ENCODE measurements at regions not wholly inside any gene's neighbourhood (a gene's known extent, or its start where the extent isn't known, plus 50 kb on each side); places are given as distances from the start of the nearest gene placed in this dataset.

- WGBS, result 46% methylated on average over 4 of the region's 4 CpGs
- intact Hi-C loops (cut with DNase I), result no loop called here
- DNase-seq, result no peak
These were observed 634.3 kb upstream of the FANCL start for GRCh38 chr2:58875436-58875835.

GRCh38 chr2:58871469-58872142 lies 630.5 kb upstream of the FANCL start:
- 88% methylated on average over 4 of the region's 4 CpGs for WGBS
- intact Hi-C loops (cut with DNase I), result no loop called here
- ATAC-seq (no peak), DNase-seq (no peak)
- no peaks in the 10 kb centered on the region for H3K27me3 ChIP-seq (ENCODE audit: control insufficient read depth, insufficient read depth)
- no peak overlapping the region for H3K4me3 ChIP-seq (ENCODE audit: low read length)
- H3K27ac ChIP-seq (ENCODE audit: low read length), result no peak overlapping the region
- no peaks in the 10 kb centered on the region for H3K4me1 ChIP-seq (ENCODE audit: control insufficient read depth, insufficient read depth, low read length)
- no peaks in the 10 kb centered on the region for H3K9me3 ChIP-seq (ENCODE audit: control insufficient read depth, low read length)

More at GRCh38 chr2:58875436-58875835, 634.3 kb upstream of the FANCL start:
- H3K27me3 ChIP-seq (ENCODE audit: control insufficient read depth, insufficient read depth), result no peaks in the 10 kb centered on the region
- H3K27ac ChIP-seq (ENCODE audit: low read length), result no peak overlapping the region
- H3K9me3 ChIP-seq (ENCODE audit: control insufficient read depth, low read length), result no peaks in the 10 kb centered on the region
- no peaks in the 10 kb centered on the region for H3K4me1 ChIP-seq (ENCODE audit: control insufficient read depth, insufficient read depth, low read length)
- H3K4me3 ChIP-seq (ENCODE audit: low read length), result no peak overlapping the region
- no peak for ATAC-seq

- H3K27me3 ChIP-seq (ENCODE audit: control insufficient read depth, insufficient read depth), result no peaks in the 10 kb centered on the region
- no peaks in the 10 kb centered on the region for H3K4me1 ChIP-seq (ENCODE audit: control insufficient read depth, insufficient read depth, low read length)
- DNase-seq (no peak), ATAC-seq (no peak)
- no peak overlapping the region for H3K4me3 ChIP-seq (ENCODE audit: low read length)
- H3K27ac ChIP-seq (ENCODE audit: low read length), result no peak overlapping the region
- 53% methylated on average over 2 of the region's 2 CpGs for WGBS
- intact Hi-C loops (cut with DNase I), result no loop called here
- H3K9me3 ChIP-seq (ENCODE audit: control insufficient read depth, low read length), result no peaks in the 10 kb centered on the region
These were observed 629.6 kb upstream of the FANCL start for GRCh38 chr2:58870704-58871103.

DNA sequence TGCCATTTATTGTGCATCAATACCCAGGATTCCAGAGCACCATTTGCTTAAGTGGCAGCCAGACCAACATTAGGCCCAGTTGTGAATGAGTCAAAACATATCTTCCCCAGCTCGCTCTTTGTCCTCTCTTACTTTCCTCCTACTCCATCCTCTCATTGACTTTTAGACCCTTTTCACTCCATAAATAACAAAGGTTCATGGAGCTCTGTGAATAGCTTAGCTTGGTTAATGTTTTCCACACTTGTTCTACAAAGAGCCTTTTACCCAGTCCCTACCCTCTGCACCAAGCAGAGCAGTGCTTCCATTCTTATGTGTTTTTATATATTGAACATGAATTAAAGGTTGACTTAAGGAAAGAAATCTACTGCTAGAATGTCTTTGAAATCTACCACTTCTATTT lies 625.8 kb upstream of the FANCL start:
- WGBS, result 83% methylated on average over 1 of the region's 1 CpG
- no peak for ATAC-seq
- intact Hi-C loops (cut with DNase I), result no loop called here

DNA sequence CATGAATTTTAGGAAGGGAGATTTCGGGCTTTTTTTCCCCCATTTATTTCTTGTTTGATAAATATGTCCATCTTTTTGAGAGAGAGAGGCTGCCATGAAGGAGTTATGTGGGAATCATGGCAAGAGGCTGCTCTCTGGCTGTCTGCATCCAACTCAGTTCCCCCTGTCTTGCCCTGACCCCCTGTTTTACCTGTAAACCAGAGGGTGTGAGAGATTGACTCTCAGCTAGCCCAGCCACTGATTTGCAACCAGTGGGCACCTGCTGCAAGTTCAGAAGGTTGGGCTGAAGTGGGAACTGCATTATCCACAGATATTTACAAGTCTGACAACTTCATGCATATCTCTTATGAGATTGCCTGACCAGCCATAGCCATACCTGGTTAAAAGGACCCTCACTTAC lies 625.4 kb upstream of the FANCL start:
- intact Hi-C loops (cut with DNase I), result no loop called here
- H3K4me1 ChIP-seq (ENCODE audit: control insufficient read depth, insufficient read depth, low read length), result no peaks in the 10 kb centered on the region
- no peak for DNase-seq
- no peak overlapping the region for H3K4me3 ChIP-seq (ENCODE audit: low read length)
- H3K27me3 ChIP-seq (ENCODE audit: control insufficient read depth, insufficient read depth), result no peaks in the 10 kb centered on the region
- ATAC-seq, result no peak
- WGBS, result 33% methylated on average over 1 of the region's 1 CpG
- H3K9me3 ChIP-seq (ENCODE audit: control insufficient read depth, low read length), result no peaks in the 10 kb centered on the region
- no peak overlapping the region for H3K27ac ChIP-seq (ENCODE audit: low read length)

More for the DNA sequence above, 625.8 kb upstream of the FANCL start:
- no peaks in the 10 kb centered on the region for H3K9me3 ChIP-seq (ENCODE audit: control insufficient read depth, low read length)
- H3K4me1 ChIP-seq (ENCODE audit: control insufficient read depth, insufficient read depth, low read length), result no peaks in the 10 kb centered on the region
- H3K27me3 ChIP-seq (ENCODE audit: control insufficient read depth, insufficient read depth), result no peaks in the 10 kb centered on the region
- no peak overlapping the region for H3K27ac ChIP-seq (ENCODE audit: low read length)
- no peak for DNase-seq
- H3K4me3 ChIP-seq (ENCODE audit: low read length), result no peak overlapping the region

DNA sequence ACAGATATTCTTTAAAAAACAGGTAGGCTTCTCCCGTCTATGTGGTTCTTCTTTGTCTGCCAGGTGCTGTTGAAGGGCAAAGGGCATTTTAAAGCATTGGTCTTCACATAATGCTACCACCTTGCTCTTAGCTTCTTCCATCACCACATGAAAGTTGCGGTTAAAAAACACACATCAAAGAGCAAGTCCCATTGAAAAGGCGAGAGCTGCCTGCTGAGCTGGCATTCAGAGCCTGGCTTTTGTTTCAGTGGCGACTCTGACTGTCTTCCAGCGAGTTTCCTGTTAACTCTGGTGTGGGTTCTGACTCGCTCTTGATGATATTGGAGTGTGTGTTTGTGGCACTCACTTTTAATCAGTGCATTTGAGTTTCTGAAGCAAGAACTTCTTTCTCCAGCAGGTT lies 624.9 kb upstream of the FANCL start:
- H3K4me3 ChIP-seq (ENCODE audit: low read length), result no peak overlapping the region
- WGBS, result 28% methylated on average over 6 of the region's 6 CpGs
- no peaks in the 10 kb centered on the region for H3K9me3 ChIP-seq (ENCODE audit: control insufficient read depth, low read length)
- no peaks in the 10 kb centered on the region for H3K27me3 ChIP-seq (ENCODE audit: control insufficient read depth, insufficient read depth)
- no peaks in the 10 kb centered on the region for H3K4me1 ChIP-seq (ENCODE audit: control insufficient read depth, insufficient read depth, low read length)
- no peak overlapping the region for H3K27ac ChIP-seq (ENCODE audit: low read length)
- DNase-seq (no peak), ATAC-seq (no peak)
- intact Hi-C loops (cut with DNase I), result no loop called here

- H3K27ac ChIP-seq (ENCODE audit: low read length), result no peak overlapping the region
- H3K4me1 ChIP-seq (ENCODE audit: control insufficient read depth, insufficient read depth, low read length), result no peaks in the 10 kb centered on the region
- intact Hi-C loops (cut with DNase I), result no loop called here
- ATAC-seq (no peak), DNase-seq (no peak)
- no peaks in the 10 kb centered on the region for H3K27me3 ChIP-seq (ENCODE audit: control insufficient read depth, insufficient read depth)
- H3K9me3 ChIP-seq (ENCODE audit: control insufficient read depth, low read length), result no peaks in the 10 kb centered on the region
- 84% methylated on average over 1 of the region's 1 CpG for WGBS
- no peak overlapping the region for H3K4me3 ChIP-seq (ENCODE audit: low read length)
These were observed 624.3 kb upstream of the FANCL start for GRCh38 chr2:58865436-58865835.

DNA sequence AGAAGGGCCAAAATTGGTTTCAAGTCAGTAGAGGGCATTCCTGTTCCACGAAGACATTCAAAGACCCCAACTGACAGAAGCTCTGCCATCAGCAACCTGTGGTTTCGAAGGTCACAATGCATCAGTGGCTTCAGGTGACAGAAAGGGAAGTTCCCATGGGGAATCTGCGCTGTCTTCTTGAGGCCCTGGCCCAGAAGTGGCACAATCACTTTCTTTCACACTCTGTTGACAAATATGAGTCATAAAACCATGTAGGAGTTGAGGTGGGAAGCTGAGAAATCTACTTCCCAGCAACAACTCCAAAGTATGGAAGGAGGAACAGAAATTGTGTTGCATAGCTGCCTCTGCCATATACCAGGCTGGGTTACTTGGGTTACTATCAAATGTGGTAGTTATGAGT lies 621.1 kb upstream of the FANCL start:
- Histone ChIP-seq H3K4me1 (ENCODE audit: control insufficient read depth, insufficient read depth, low read length) (no peaks in the 10 kb centered on the region), H3K9me3 (ENCODE audit: control insufficient read depth, low read length) (no peaks in the 10 kb centered on the region), H3K27ac (ENCODE audit: low read length) (no peak overlapping the region), H3K27me3 (ENCODE audit: control insufficient read depth, insufficient read depth) (no peaks in the 10 kb centered on the region), H3K4me3 (ENCODE audit: low read length) (no peak overlapping the region)
- 73% methylated on average over 3 of the region's 3 CpGs for WGBS
- DNase-seq, result no peak
- no peak for ATAC-seq
- intact Hi-C loops (cut with DNase I), result no loop called here

- Histone ChIP-seq H3K4me1 (ENCODE audit: control insufficient read depth, insufficient read depth, low read length) (no peaks in the 10 kb centered on the region), H3K9me3 (ENCODE audit: control insufficient read depth, low read length) (no peaks in the 10 kb centered on the region), H3K27me3 (ENCODE audit: control insufficient read depth, insufficient read depth) (no peaks in the 10 kb centered on the region), H3K27ac (ENCODE audit: low read length) (no peak overlapping the region), H3K4me3 (ENCODE audit: low read length) (no peak overlapping the region)
- DNase-seq, result no peak
- no peak for ATAC-seq
- intact Hi-C loops (cut with DNase I), result no loop called here
- 51% methylated on average over 1 of the region's 1 CpG for WGBS
These were observed 619.5 kb upstream of the FANCL start for GRCh38 chr2:58860586-58860985.

DNA sequence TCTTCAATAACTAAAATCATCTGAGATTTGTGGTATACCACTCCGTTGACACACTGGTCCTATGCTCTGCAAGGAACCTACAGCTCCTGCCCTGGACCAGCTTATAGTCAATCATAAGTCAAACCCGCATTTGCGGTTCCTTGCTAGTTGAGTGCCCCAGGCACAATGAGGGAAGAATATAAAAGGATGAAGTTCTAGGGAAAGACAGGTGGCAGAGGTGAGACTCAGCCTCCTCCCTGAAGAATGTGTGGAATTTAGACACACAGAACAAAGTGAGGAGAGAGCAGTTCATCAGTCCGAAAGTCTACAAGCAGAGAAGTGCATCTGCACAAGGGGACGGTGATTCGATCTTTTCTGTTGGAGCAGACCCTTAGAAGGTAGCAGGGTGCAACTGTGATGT lies 615.0 kb upstream of the FANCL start:
- Histone ChIP-seq H3K4me1 (ENCODE audit: control insufficient read depth, insufficient read depth, low read length) (no peaks in the 10 kb centered on the region), H3K4me3 (ENCODE audit: low read length) (no peak overlapping the region), H3K9me3 (ENCODE audit: control insufficient read depth, low read length) (no peaks in the 10 kb centered on the region), H3K27ac (ENCODE audit: low read length) (no peak overlapping the region), H3K27me3 (ENCODE audit: control insufficient read depth, insufficient read depth) (no peaks in the 10 kb centered on the region)
- 80% methylated on average over 6 of the region's 6 CpGs for WGBS
- no peak for DNase-seq
- intact Hi-C loops (cut with DNase I), result no loop called here
- no peak for ATAC-seq

GRCh38 chr2:58853420-58853819 lies 612.3 kb upstream of the FANCL start:
- Histone ChIP-seq H3K27me3 (ENCODE audit: control insufficient read depth, insufficient read depth) (no peaks in the 10 kb centered on the region), H3K27ac (ENCODE audit: low read length) (no peak overlapping the region), H3K9me3 (ENCODE audit: control insufficient read depth, low read length) (no peaks in the 10 kb centered on the region), H3K4me3 (ENCODE audit: low read length) (no peak overlapping the region), H3K4me1 (ENCODE audit: control insufficient read depth, insufficient read depth, low read length) (no peaks in the 10 kb centered on the region)
- ATAC-seq (no peak), DNase-seq (no peak)
- 58% methylated on average over 2 of the region's 2 CpGs for WGBS
- intact Hi-C loops (cut with DNase I), result no loop called here

- H3K27ac ChIP-seq (ENCODE audit: low read length), result no peak overlapping the region
- no peaks in the 10 kb centered on the region for H3K9me3 ChIP-seq (ENCODE audit: control insufficient read depth, low read length)
- ATAC-seq (no peak), DNase-seq (no peak)
- H3K4me1 ChIP-seq (ENCODE audit: control insufficient read depth, insufficient read depth, low read length), result no peaks in the 10 kb centered on the region
- no peak overlapping the region for H3K4me3 ChIP-seq (ENCODE audit: low read length)
- H3K27me3 ChIP-seq (ENCODE audit: control insufficient read depth, insufficient read depth), result no peaks in the 10 kb centered on the region
- intact Hi-C loops (cut with DNase I), result no loop called here
These were observed 611.8 kb upstream of the FANCL start for GRCh38 chr2:58852905-58853304.
